DND-41 (cell line): ENCODE measurements at regions not wholly inside any gene's neighbourhood (a gene's known extent, or its start where the extent isn't known, plus 50 kb on each side); places are given as distances from the start of the nearest gene placed in this dataset.

Experiments used
- ATAC-seq: fragments of 200-7000 bp; cut with Tn5 transposase; 3 replicates; pipeline ENCODE4 v1.9.1; 2021; ENCODE audit warnings: low read depth; ENCODE audit not compliant: insufficient read depth
- DNase-seq: peaks from one replicate; pipeline ENCODE4 v3.0.0-alpha.2; 2020
- H2AFZ ChIP-seq: 2 replicates; pipeline ENCODE4 v1.6.0; 2012; ENCODE audit warnings: low read depth, low read length
- H3K27ac ChIP-seq: 2 replicates; pipeline ENCODE4 v1.5.1; 2012; ENCODE audit warnings: low read length, inconsistent platforms
- H3K27me3 ChIP-seq: fragments of 200-600 bp; sonication (generic); 2 replicates; pipeline ENCODE4 v1.6.0; 2012; ENCODE audit warnings: low read length, mild to moderate bottlenecking, inconsistent platforms; ENCODE audit not compliant: insufficient read depth, poor library complexity
- H3K36me3 ChIP-seq: 2 replicates; pipeline ENCODE4 v1.5.1; 2012; ENCODE audit warnings: low read length, inconsistent platforms; ENCODE audit not compliant: insufficient read depth
- H3K4me1 ChIP-seq: 2 replicates; pipeline ENCODE4 v1.5.1; 2012; ENCODE audit warnings: mild to moderate bottlenecking, low read length; ENCODE audit not compliant: insufficient read depth
- H3K4me2 ChIP-seq: 2 replicates; pipeline ENCODE4 v1.6.0; 2012; ENCODE audit warnings: mild to moderate bottlenecking, moderate library complexity, low read length, inconsistent platforms; ENCODE audit not compliant: insufficient read depth
- H3K4me3 ChIP-seq, 2 experiments: fragments of 200-600 bp in 1 of 2; shearing (Covaris generic) in 1 of 2; 2 replicates each; pipeline ENCODE4 v1.5.1; 2012 to 2016; ENCODE audit warnings: inconsistent platforms in 2 of 2, low read length in 2 of 2, mild to moderate bottlenecking in 2 of 2, low read depth in 1 of 2, moderate library complexity in 1 of 2
- H3K79me2 ChIP-seq: 2 replicates; pipeline ENCODE4 v1.6.0; 2012; ENCODE audit warnings: low read length, inconsistent platforms; ENCODE audit not compliant: insufficient read depth
- H3K9ac ChIP-seq: 2 replicates; pipeline ENCODE4 v1.6.0; 2012; ENCODE audit warnings: low read depth, mild to moderate bottlenecking, inconsistent platforms, low read length, moderate library complexity
- H3K9me3 ChIP-seq: 2 replicates; pipeline ENCODE4 v1.5.1; 2012; ENCODE audit warnings: low read length, moderate library complexity, mild to moderate bottlenecking, inconsistent platforms; ENCODE audit not compliant: insufficient read depth, severe bottlenecking
- H4K20me1 ChIP-seq: 2 replicates; pipeline ENCODE4 v1.6.0; 2012; ENCODE audit warnings: low read length; ENCODE audit not compliant: insufficient read depth
- EZH2 ChIP-seq: IDR thresholded peaks from 3 replicates; pipeline ENCODE4 v1.6.1; 2012; ENCODE audit warnings: borderline replicate concordance, low read depth, mild to moderate bottlenecking, moderate library complexity, low read length, inconsistent platforms; ENCODE audit not compliant: severe bottlenecking
- TF ChIP-seq, protein P1 (sequence below): IDR thresholded peaks from 2 replicates; pipeline ENCODE4 v1.5.1; 2012; ENCODE audit warnings: borderline replicate concordance, low read length, moderate library complexity, mild to moderate bottlenecking; ENCODE audit not compliant: poor library complexity, severe bottlenecking; ENCODE audit errors: extremely low read depth

DNA sequence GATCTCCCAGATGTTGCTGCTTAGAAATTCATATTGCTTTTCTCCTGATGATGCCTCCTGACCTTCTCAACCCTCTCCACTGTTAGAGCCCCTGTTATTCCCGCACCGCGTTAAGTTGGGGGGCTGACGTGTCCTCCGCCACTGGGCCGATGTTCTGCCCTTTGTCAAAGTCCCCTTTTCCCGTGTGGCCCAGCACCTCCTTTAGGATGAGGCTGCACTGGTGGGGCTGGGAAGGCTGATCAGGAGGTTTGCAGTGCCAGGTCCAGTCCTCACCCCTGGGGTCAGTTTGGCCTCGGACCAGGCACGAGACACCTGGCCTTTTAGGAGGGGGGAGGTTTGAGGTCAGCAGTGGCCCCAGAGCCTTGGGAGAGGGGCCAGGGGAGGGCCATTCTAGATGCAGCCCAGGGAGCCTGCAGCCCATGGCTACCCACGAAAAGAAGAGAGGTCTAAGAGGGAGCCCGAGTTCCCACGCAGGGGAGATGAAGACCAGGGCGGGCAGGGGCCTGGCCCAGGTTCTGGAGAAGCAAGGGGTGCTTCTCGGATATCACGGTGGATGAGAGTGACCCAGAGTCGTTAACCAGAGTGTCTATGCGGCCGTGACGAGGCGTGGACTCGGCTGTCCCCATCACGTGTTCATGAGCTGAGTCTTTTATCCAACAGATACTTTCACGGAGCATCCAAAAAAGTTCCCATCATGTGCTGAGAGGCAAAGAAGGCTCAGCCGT, 150.4 kb downstream of the DNAJB6 start:
- Histone ChIP-seq H3K4me3 (no peak overlapping the region), H3K27ac (no peak overlapping the region), H3K4me2 (no peak overlapping the region), H3K27me3 (no peaks in the 10 kb centered on the region), H3K36me3 (no peaks in the 10 kb centered on the region), H3K79me2 (no peaks in the 10 kb centered on the region), H2AFZ (no peak overlapping the region), H3K9me3 (peaks cover 5% of the 10 kb centered on the region), H3K4me1 (peaks cover 19% of the 10 kb centered on the region), H4K20me1 (no peaks in the 10 kb centered on the region; the same call in 1 of the 2 replicates), H3K9ac (no peak overlapping the region)
- ATAC-seq (no peak), DNase-seq (no peak)
- TF ChIP-seq EZH2: no peak
- TF ChIP-seq, protein P1, sequence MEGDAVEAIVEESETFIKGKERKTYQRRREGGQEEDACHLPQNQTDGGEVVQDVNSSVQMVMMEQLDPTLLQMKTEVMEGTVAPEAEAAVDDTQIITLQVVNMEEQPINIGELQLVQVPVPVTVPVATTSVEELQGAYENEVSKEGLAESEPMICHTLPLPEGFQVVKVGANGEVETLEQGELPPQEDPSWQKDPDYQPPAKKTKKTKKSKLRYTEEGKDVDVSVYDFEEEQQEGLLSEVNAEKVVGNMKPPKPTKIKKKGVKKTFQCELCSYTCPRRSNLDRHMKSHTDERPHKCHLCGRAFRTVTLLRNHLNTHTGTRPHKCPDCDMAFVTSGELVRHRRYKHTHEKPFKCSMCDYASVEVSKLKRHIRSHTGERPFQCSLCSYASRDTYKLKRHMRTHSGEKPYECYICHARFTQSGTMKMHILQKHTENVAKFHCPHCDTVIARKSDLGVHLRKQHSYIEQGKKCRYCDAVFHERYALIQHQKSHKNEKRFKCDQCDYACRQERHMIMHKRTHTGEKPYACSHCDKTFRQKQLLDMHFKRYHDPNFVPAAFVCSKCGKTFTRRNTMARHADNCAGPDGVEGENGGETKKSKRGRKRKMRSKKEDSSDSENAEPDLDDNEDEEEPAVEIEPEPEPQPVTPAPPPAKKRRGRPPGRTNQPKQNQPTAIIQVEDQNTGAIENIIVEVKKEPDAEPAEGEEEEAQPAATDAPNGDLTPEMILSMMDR: no peak

DNA sequence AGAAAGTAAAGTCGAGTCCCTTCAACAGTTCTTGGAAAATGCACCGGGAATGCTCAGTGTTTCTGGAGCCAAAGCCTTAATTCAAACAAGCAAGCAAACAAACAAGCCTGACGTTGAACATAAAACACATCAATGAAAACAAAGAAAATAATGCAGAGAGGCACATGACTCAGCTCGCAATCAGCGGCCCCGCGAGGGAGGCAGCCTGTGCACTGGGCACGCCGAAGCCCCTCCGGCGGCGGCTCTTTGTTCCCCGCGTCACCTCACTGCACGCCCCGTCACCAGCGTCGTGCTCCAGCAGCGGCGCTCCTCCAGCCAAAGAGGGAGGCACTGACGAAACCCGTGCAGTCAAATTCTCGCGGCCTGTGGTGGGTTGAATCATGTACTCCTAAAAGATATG, 151.5 kb downstream of the DNAJB6 start:
- ATAC-seq: no peak
- H4K20me1 ChIP-seq: no peaks in the 10 kb centered on the region
- no peak overlapping the region for H3K4me3 ChIP-seq
- peaks cover 19% of the 10 kb centered on the region for H3K4me1 ChIP-seq
- no peak overlapping the region for H2AFZ ChIP-seq
- no peak overlapping the region for H3K4me2 ChIP-seq
- no peak overlapping the region for H3K9ac ChIP-seq
- H3K27me3 ChIP-seq: no peaks in the 10 kb centered on the region
- DNase-seq: no peak
- no peak for TF ChIP-seq EZH2
- TF ChIP-seq, protein P1: no peak
- no peaks in the 10 kb centered on the region for H3K36me3 ChIP-seq
- H3K27ac ChIP-seq: no peak overlapping the region
- no peaks in the 10 kb centered on the region for H3K79me2 ChIP-seq
- peaks cover 5% of the 10 kb centered on the region for H3K9me3 ChIP-seq

DNA sequence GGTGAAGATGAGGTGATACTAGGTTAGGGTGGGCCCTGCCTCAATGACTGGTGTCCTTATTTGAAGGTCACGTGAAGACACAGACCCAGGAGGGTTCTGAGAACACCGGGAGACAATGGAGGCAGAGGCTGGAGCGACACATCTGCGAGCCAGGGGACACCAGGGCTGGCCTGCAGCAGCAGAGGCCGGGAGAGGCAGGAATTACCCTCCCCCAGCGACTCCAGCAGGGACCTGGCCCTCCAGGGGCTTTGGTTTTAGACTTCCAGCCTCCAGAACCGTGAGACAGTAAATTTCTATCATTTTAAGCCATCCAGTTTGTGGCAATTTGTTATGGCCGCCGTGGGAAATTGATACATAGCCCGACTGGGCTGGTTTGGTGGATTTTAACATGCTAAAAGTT, 152.2 kb downstream of the DNAJB6 start:
- peaks cover 19% of the 10 kb centered on the region for H3K4me1 ChIP-seq
- TF ChIP-seq, protein P1: no peak
- TF ChIP-seq EZH2: no peak
- no peak overlapping the region for H3K4me3 ChIP-seq
- no peak for ATAC-seq
- no peak for DNase-seq
- H3K9me3 ChIP-seq: peaks cover 5% of the 10 kb centered on the region
- no peaks in the 10 kb centered on the region for H4K20me1 ChIP-seq
- H3K79me2 ChIP-seq: no peaks in the 10 kb centered on the region
- no peak overlapping the region for H2AFZ ChIP-seq
- no peaks in the 10 kb centered on the region for H3K36me3 ChIP-seq
- H3K27ac ChIP-seq: no peak overlapping the region
- no peak overlapping the region for H3K4me2 ChIP-seq
- H3K9ac ChIP-seq: no peak overlapping the region
- no peaks in the 10 kb centered on the region for H3K27me3 ChIP-seq
